ENCODE measurements at regions not wholly inside any gene's neighbourhood (a gene's known extent, or its start where the extent isn't known, plus 50 kb on each side); places are given as distances from the start of the nearest gene placed in this dataset.

DNA sequence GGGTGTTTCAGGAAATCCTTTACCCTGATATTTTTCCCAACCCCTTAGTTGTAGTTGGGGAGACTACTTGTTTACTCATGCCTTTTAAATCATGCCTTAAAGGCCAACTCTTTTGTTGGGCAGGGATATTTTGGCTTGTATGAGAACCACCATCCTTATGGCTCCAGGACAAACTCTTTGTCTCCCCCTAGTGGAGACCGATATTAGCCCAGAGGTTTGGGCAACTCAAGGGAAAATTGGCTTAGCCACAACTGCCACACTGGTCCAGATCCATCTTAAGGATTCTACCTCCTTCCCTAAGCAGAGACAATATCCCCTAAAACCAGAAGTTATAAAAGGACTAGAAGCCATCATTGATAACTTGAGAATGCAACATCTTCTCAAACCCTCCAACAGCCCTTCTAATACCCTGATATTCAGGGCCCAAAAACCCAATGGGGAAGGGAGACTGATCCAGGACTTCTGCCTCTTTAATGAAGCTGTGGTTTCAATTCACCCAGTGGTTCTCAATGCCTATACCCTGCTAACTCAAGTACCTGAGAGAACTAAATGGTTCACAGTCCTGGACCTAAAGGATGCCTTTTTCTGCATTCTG is 100.9 kb upstream of the HCN1 start:
- TF ChIP-seq, protein P1, sequence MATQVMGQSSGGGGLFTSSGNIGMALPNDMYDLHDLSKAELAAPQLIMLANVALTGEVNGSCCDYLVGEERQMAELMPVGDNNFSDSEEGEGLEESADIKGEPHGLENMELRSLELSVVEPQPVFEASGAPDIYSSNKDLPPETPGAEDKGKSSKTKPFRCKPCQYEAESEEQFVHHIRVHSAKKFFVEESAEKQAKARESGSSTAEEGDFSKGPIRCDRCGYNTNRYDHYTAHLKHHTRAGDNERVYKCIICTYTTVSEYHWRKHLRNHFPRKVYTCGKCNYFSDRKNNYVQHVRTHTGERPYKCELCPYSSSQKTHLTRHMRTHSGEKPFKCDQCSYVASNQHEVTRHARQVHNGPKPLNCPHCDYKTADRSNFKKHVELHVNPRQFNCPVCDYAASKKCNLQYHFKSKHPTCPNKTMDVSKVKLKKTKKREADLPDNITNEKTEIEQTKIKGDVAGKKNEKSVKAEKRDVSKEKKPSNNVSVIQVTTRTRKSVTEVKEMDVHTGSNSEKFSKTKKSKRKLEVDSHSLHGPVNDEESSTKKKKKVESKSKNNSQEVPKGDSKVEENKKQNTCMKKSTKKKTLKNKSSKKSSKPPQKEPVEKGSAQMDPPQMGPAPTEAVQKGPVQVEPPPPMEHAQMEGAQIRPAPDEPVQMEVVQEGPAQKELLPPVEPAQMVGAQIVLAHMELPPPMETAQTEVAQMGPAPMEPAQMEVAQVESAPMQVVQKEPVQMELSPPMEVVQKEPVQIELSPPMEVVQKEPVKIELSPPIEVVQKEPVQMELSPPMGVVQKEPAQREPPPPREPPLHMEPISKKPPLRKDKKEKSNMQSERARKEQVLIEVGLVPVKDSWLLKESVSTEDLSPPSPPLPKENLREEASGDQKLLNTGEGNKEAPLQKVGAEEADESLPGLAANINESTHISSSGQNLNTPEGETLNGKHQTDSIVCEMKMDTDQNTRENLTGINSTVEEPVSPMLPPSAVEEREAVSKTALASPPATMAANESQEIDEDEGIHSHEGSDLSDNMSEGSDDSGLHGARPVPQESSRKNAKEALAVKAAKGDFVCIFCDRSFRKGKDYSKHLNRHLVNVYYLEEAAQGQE (IDR thresholded peaks at IDR 0.05; ENCODE audit: borderline replicate concordance), result no peak
- TF ChIP-seq EZH2 (IDR thresholded peaks at IDR 0.05; ENCODE audit: borderline replicate concordance, insufficient read depth, low read length, poor library complexity, severe bottlenecking), result no peak
